NCI-H69 (cell line): ENCODE measurements at regions not wholly inside any gene's neighbourhood (a gene's known extent, or its start where the extent isn't known, plus 50 kb on each side); places are given as distances from the start of the nearest gene placed in this dataset.
"Not testable (repeated sequence)": the region's sequence is repeated elsewhere in the genome, so short reads cannot be mapped to it uniquely, and the experiment has no call there.

ENCODE experiments used
- DNase-seq: peaks from one replicate; lab custom pipeline; 2025; lab: John Stamatoyannopoulos, UW

DNA sequence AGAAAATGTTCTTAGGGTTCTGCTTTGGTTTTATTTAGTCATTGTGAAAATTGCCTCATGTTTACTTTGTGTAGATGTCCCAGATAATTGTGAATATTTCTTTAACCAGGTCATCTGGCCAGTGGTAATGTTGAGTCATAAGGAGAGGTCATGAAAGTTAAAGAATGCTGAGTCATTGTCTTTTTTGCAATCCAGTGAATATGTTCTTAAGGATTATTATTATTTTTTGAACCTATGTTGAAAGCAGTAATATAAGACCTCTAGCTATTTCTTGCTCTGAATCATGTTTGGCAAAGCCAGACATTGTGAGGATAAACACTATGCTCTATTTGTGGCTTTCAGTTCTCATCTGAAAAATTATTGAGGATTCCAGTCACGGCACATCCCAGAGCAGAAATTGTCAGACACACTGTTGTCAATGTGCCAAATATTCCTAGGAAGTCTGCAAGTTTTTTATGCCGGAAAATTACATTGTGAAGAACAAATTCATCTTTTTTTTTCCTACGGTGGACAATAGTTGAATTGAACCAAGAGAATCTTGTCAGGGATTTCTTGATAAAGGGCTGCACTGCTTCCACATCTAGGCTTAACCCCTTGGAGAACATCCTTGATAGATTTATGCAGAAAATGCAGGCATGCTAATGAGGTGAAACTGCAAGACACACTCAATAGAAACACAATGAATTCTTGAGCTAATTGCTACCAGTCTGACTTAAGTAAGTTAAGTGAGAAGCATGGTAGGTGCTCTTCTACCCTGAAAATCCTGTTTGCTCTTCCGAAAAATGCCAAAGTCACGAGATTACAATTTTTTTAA, 369.6 kb downstream of the ATP23 start:
- DNase-seq, result peak; percentile 15

DNA sequence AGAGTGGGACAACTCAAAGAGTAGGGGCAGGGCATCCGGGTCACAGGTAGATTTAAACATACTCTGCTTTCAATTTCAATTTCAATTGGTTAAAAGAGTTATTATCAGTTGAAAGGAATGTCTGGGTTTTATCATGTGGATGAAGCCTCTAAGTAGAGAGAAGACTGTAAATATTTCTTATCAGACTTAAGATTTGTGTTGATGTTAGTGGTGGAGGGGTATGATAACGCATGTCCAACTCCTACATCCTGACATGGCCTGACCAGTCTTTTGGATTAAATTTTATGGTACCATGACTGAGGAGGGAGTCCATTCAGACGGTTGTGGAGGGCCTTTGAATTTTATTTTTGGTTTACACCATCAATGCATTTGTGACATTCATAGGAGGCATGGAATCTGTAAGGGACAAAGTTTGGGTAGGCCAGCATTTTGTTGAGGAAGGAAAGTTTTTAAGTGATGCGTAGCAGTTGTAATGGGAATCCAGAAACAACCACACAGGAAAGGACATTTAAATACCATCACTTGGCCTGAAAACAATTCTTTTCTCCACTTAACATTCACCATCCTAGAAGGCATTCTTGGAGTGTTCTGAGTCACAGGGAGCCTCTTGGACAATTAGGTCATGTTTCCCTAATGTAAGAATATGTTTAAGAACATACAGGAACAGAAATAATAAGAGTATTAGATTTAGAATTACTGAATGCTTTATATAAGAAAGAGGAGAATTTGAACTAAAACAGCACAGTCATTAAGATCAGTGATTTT, 371.9 kb downstream of the ATP23 start:
- no peak for DNase-seq

DNA sequence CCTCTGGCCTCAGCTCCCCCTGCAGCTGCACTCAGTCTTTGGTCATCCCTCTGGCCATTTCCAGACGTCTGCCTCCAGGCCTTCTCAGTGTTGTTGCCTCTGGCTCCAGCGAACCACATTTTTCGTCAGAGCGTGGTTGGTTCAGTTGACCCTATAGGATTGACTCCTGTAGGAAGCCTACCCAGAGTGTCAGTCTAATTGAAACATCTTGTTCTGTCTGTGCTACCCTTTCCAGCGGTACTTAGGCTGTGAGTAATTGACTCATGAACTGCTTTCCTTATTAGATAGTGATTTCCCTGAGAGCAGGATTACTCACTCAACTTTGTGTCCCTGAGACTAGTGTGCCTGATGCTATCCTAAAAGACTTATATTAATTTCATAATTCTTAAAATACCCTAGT, 373.2 kb downstream of the ATP23 start:
- no peak for DNase-seq

DNA sequence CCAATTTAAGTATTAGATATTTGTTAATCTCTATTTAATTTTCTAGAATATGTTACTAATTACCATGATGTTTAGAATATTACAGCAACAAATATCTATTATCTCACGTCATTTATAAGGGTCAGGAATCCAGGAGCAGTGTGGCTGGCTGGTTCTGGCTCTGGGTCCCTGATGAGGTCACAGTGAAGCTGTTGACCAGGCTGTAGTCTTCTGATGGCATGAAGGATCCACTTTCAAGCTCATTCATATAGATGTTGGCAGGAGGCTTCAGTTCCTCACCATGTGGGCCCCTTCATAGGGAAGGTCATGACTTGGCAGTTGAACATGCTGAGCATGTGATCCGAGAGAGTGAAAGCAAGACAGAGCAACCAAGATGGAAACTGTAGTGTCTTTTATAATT, 375.6 kb downstream of the ATP23 start:
- DNase-seq, result no peak

DNA sequence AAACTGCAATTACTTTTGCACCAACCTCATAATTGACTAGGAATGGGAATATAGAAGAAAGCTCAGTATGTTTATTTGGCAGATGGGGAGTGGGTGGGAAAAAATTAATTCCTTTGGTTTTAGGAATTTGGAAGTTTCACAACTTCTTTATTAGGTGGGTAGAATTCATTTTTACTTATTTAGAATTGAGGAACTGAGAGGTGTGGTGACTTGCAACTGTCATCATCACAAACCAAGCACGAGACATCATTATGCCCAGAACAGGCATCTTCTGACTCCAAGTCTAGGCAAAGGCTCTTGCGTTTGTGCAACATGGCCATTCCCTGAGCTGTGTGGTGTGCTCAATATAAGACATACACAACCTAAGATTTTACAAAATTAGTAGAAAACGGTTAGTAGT, 380.0 kb downstream of the ATP23 start:
- no peak for DNase-seq

DNA sequence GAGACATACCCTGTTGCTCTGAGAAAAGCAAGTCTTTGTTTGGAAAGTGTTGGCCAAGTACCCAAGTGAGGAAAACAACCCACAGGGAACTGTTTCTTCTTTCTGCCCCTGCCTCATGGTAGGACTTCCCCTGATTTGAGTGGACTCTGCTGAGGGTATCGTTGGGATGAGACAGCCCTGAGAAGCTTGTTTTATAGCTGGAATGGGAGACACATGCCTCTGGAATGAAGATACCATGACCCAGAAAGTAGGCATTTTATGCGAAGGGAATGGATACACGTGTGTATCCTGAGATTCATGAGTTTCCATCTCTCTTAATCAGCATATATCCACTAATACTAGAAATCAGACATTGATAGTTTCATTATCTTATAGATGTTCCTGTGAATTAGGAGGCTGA, 382.3 kb downstream of the ATP23 start:
- no peak for DNase-seq

DNA sequence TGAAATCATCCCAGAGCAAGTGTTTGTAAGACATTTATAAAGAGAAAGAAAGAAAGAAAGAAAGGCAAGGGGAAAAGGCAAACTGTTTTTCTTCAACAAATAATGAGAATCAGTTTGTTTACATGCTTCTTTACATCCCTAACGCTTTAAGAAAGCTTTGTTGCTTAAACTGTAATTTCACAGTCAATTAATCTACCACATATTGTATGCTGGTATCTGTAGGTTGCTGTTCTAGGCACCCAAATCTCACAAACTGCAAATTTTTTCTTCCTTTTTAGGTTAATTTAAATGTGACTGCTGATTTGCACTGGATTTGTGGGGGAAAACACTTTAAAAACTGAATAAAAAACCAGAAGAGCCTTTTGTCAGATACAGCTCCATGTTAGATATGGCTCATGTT, 384.2 kb downstream of the ATP23 start:
- DNase-seq, result no peak

DNA sequence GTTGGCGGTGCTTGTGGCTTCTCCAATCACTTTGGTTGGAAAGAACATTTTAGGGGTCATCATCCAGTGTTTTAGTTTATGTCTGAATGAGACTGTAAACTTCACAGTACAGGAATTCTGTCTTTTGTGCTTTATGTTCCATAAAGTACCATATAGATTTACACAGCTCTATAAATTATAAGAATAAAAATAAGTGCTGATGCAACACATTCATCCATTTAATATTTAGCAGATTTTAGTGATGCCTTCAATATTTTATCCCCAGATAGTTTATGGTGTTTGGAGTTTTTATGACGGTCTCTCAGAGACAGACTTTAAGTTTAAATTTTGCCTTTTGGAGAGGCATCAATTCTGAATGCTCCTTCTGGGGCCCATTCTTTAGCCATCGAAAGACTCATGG, 385.2 kb downstream of the ATP23 start:
- DNase-seq, result no peak

DNA sequence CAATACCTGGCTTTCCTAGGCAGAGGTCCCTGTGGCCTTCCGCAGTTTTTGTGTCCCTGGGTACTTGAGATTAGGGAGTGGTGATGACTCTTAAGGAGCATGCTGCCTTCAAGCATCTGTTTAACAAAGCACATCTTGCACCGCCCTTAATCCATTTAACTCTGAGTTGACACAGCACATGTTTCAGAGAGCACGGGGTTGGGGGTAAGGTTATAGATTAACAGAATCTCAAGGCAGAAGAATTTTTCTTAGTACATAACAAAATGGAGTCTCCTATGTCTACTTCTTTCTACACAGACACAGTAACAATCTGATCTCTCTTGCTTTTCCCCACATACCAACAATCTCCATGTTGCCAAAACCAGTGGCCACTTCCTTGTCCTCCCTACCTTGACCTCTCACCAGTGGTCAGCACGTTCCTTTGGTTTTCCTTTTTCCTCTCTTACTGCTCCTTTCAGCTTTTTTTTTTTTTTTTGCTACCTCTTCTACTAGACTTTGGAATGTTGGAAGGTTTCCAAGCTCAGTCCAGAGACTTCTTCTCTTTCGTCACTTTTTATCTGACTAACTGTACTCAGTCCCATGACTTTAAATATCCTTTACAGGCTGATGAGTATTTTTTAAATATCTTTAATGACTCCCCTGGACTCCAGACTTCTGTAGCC, 395.3 kb downstream of the ATP23 start:
- not testable (repeated sequence) for DNase-seq

DNA sequence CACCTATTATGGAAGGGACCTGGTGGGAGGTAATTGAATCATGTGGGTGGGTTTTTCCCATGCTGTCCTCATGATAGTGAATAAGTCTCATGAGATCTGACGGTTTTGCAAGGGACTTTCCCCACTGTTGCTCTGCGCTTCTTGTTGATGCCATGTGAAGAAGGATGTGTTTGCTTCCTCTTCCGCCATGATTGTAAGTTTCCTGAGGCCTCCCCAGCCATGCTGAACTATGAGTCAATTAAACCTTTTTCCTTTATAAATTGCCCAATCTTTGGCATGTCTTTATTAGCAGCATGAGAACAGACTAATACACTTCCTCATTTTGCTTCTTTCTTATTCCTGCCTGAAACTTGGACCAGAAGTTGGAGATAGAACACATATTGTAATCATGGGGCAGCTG, 396.2 kb downstream of the ATP23 start:
- DNase-seq, result not testable (repeated sequence)

DNA sequence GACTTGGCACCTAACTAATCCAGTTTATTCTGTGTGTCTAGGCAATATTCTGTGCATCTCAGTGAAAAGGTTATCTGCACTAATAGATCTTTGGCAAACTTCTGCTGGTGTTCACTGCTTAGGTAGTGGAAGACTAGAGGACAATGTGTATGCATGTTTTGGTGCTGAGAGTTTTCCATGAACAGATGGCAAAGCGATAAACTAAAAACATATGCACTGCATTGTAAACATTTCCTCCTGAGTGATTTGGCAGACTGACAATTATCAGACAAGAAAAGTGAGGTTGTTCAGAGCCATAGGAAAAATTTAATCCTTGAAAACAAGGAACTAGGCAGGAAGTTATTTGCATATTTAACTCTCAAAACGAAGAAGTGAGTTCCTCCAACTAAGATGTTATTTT, 400.4 kb downstream of the ATP23 start:
- peak; percentile 96 for DNase-seq

DNA sequence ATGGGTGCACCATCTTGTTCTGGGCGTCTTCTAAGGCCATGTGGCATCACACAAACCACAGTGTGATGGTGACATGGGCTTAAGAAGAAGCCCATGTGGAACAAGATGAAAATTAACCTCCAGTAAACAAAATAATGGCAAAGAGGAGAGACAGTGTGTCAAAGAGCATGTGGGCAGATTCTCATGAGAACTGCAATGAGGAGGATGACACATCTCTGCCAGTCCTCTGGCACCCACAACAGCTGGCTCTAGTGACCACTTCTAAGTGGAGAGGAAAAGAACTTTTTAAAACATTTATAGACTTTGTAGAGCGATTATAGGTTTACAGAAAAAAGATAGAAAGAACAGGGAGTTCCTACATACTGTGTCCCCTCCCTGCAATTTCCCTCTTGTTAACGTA, 401.4 kb downstream of the ATP23 start:
- no peak for DNase-seq

DNA sequence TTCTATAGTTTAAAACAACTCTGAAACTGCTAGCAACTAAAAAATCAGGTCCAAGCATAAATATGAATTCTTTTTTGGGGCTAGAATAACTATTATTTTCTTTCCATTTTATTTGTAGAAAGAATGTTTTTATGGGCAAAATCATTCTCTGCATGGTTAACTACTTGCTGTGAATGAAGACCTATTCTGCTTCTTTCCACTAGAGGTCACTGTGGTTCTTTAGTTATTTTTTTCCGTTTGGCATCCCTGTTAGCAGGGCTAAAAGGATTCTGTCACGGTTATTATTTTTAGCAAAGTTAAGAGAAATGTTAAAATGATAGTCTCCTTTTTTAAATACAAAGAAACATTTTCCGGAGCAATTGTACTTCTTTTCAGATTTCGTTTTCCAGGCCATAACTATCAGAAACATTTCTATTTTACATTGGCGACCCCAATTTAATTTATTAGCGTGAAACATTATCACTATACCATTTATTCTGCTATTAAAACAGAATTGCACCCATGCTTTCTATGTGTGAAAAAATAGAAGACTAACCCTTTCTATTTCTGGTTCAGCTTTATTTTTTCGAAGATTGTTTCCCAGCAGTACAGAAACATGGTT, 404.8 kb downstream of the ATP23 start:
- DNase-seq, result peak; percentile 74

DNA sequence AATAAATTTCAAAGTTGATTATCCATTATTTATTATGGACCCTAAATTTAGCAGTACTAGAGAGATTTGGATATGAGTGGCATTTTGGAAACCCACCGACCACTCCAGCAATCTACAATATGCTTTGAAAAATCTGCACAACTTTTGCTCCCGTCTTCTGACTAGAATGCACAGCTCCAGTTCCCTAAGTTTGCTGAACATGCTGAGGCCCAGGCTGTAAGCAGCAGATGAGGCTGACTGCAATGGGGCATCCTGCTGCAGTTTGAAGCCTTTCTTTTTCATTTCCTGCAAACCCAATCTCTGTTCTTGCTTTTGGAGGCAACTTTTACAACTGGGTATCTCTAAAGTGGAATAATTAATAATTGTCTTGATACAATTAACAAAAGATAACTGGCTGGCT, 405.8 kb downstream of the ATP23 start:
- peak; percentile 48 for DNase-seq

DNA sequence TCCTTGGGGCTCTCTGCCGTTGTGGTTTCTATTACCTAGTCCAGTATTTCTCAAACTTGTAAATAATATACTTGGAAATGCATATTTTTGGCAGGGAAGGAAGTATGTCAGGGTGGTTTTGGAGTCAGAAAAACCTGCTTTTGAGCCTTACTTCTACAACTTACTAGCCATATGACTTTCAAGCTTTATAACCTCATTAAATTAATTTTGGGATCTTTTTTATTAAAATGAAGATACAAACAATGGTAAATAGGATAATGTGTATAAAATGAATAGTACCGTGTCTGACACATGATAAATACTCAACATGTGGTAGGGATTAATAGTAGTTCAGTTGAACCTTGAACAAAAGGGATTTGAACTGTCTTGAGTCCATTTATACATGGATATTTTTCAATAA, 406.3 kb downstream of the ATP23 start:
- no peak for DNase-seq

DNA sequence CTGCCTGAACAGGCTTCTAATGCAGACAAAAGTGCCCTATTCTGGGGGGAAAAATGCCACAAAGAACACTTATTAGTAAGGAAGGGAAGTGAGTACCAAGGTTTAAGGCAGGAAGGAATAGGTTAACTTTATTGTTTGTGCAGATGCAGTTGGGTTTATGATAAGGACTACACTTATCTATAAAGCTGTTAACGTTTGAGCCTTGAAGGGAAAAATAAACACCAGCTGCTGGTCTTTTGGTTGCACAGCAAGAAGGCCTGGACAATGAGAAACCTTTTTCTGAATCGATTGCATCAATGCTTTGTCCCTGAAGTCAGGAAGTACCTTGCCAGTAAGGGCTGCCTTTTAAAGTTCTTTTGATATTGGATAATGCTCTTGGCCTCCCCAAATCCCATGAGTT, 407.8 kb downstream of the ATP23 start:
- no peak for DNase-seq

DNA sequence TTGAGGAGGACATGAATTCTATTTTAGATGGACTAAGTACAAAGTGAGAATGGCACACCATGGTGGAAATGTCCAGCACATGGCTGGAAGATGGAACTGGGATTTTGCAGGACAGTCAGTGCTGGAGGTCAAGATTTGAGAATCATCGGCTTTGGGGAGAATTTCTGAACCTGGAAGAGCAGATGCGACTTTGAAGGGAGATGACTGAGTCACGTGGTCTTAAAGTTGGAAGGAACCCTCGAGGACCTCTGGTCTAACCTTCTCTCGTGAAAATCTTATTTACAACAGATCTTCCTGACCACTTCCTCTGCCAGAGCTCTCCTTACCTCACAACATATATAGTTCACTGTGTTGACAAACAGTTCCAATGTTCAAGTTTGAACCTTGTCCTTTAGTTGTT, 415.4 kb downstream of the ATP23 start:
- DNase-seq, result no peak

DNA sequence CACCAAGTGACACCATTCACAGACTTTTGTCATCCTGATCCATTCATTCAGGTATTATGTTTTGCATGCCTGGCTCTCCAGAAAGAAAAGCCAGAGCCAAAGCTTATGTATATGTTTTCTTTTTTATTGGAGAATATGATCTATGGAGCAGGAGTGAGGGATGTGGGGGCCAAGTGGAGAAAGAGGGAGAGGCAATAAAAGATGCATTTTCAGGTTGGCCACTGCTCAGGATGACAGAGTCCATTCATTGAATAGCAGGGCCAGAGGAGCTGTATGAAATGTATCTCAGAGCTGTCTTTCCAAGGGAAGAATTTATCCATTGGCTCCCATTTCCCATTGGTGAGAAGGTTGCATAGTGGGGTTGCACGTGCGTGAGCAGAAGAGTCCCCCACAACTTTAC, 416.1 kb downstream of the ATP23 start:
- no peak for DNase-seq

DNA sequence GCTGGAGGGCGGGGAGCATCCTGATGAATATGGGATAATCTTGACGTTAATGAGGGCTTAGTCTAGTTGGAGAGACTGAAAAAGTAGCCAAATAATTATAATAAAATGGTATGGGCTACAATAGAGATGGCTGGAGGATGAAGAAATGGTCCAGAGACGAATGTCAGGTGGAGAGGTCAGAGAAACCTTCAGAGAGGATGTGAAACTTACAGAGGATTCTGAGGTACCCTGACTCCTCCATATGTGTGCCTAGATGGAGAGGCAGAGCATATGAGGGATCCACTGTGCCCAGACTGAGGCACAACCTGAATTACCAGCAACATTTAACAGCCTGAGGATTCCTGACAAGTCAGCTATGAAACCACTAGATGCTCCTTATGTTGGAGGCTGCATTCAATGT, 417.0 kb downstream of the ATP23 start:
- no peak for DNase-seq

DNA sequence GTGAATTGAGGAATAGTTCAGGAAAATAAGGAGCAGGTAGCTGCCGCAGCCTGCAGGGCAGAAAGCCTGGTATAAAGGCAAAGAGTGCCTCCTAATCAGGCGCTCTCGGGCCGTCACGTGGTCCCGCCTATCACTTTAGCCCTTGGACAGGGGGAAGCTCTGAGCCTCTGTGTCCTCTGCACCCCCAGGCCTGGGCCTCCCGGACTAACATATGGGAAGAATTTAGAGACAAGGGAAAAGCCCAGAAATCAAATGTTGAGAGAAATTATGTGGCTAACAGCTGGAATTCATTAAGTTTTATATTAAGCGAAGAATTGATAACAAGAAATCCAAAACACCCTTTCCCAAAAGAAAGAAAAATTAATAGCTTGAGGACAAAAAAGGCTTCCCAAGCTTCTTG, 417.7 kb downstream of the ATP23 start:
- no peak for DNase-seq

DNA sequence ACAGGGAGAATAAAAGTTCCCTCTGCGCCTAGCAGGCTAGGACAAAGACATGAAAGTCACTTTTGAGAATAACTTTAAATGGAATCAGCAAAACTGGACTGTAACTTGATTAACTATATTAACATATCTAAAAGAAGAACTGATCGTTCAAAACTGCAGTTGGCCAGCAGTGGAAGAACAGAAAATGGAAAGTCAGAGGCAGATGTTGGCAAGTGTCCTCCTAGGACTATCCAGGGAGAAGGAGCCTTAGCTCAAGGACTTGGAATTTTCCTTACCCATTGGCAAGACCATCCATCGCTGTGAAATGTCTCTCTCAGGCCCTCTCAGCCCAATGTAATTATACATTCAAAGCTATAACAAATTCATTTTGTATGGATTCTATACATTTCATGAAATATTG, 419.7 kb downstream of the ATP23 start:
- no peak for DNase-seq

DNA sequence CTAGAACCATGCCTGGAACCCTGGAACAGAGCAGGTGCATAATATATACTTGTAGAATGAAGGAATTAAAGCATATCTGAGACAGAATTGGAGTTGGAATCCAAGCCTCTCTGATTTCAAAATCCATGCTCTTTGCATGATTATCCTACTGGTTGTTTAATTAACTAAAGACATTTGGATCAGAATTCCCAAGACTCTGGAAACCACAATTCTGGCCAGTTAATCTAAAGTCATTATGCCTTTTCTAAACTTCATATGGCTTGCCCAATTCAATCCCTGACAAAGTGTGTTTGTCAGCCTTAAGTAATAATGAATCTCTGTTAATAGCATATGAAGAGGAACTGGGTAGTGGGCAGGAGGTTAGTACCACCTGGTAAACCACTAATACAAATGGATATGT, 422.6 kb downstream of the ATP23 start:
- DNase-seq, result no peak
